ENCODE measurements at regions not wholly inside any gene's neighbourhood (a gene's known extent, or its start where the extent isn't known, plus 50 kb on each side); places are given as distances from the start of the nearest gene placed in this dataset.

GRCh38 chr13:60794751-60795150, 397.7 kb downstream of the TDRD3 start:
- Histone ChIP-seq H2AFZ (ENCODE audit: low read length) (no peak overlapping the region), H4K8ac (ENCODE audit: extremely low read depth, insufficient read depth, low read length) (no peak overlapping the region), H4K20me1 (replicated peaks in 1 of 2; ENCODE audit: control insufficient read depth in 1 of 2, insufficient read depth in 2 of 2, low read length in 2 of 2) (no peaks in the 10 kb centered on the region), H3K18ac (ENCODE audit: extremely low read depth, low read length) (no peak overlapping the region), H2BK12ac (ENCODE audit: low read depth, low read length) (no peak overlapping the region), H2BK120ac (replicated peaks; ENCODE audit: low read depth, low read length) (no peak overlapping the region), H4K5ac (ENCODE audit: insufficient read length, low read depth, low read length) (no peak overlapping the region), H3K9ac (replicated peaks in 1 of 4; ENCODE audit: extremely low read depth in 1 of 4, low read depth in 3 of 4, low read length in 3 of 4) (no peak overlapping the region), H3K79me2 (ENCODE audit: control insufficient read depth in 1 of 2, insufficient read depth in 2 of 2, low read length in 2 of 2) (no peaks in the 10 kb centered on the region), H3K4me2 (ENCODE audit: insufficient read depth in 1 of 2, low read depth in 2 of 2, low read length in 2 of 2) (no peak overlapping the region), H2BK5ac (ENCODE audit: low read depth, low read length) (no peak overlapping the region), H3K4ac (replicated peaks; ENCODE audit: insufficient read length, low read depth, low read length) (no peak overlapping the region), H3K4me3 (ENCODE audit: extremely low read depth in 1 of 4, insufficient read depth in 2 of 4, low read depth in 3 of 4, low read length in 4 of 4) (no peak overlapping the region), H3K27ac (ENCODE audit: low read depth, low read length) (no peak overlapping the region), H3K36me3 (ENCODE audit: control insufficient read depth in 2 of 4, insufficient read depth in 4 of 4, low read length in 3 of 4) (no peaks in the 10 kb centered on the region), H3K79me1 (ENCODE audit: low read depth, low read length) (no peaks in the 10 kb centered on the region), H3K9me3 (ENCODE audit: insufficient read depth in 2 of 2, low read depth in 1 of 2, low read length in 1 of 2) (no peaks in the 10 kb centered on the region), H3K23me2 (ENCODE audit: low read depth, low read length) (no peaks in the 10 kb centered on the region), H3K14ac (ENCODE audit: insufficient read length) (no peak overlapping the region), H3K27me3 (replicated peaks in 1 of 4; ENCODE audit: control insufficient read depth in 3 of 4, extremely low read depth in 1 of 4, insufficient read depth in 3 of 4, low read length in 3 of 4) (no peaks in the 10 kb centered on the region), H3K23ac (ENCODE audit: insufficient read length) (no peak overlapping the region), H2BK20ac (ENCODE audit: low read length) (no peak overlapping the region), H4K91ac (replicated peaks; ENCODE audit: insufficient read length, low read length) (no peak overlapping the region), H2BK15ac (ENCODE audit: low read length) (no peak overlapping the region), H2AK5ac (ENCODE audit: low read depth, low read length) (no peak overlapping the region), H3K56ac (replicated peaks; ENCODE audit: insufficient read length, low read depth, low read length) (no peak overlapping the region), H3K4me1 (replicated peaks in 1 of 4; ENCODE audit: control insufficient read depth in 3 of 4, insufficient read depth in 4 of 4, low read length in 3 of 4) (peaks cover 0 to 3% (median 0%) of the 10 kb centered on the region in 4 experiments; a peak in 1 of 7 replicates)
- FAIRE-seq (no peak), DNase-seq (ENCODE audit: low read depth in 1 of 2, low spot score in 2 of 2) (no peak)
- 76% methylated on average over 4 of the region's 4 CpGs; no CpG with 5 or more reads in 1 of the 2 experiments for WGBS, 2 experiments (ENCODE audit: extremely low coverage in 1 of 2, insufficient coverage in 1 of 2, insufficient read length in 1 of 2, insufficient replicate concordance in 2 of 2, low coverage in 1 of 2, low lambda C conversion rate in 2 of 2, missing lambda C conversion rate in 1 of 2)
- TF ChIP-seq FOSL1 (IDR thresholded peaks at IDR 0.05; ENCODE audit: insufficient read depth, low read depth, low read length), result no peak
- TF ChIP-seq POLR2AphosphoS5 (IDR thresholded peaks at IDR 0.05; ENCODE audit: low read depth, low read length), result no peak
- TF ChIP-seq RNF2 (IDR thresholded peaks at IDR 0.05; ENCODE audit: borderline replicate concordance, low read depth, low read length, missing control alignments, poor library complexity, severe bottlenecking), result no peak
- TF ChIP-seq TAF1 (IDR thresholded peaks at IDR 0.05; ENCODE audit: low read depth, low read length), result no peak
- no peak for TF ChIP-seq SIN3A (conservative IDR thresholded peaks at IDR 0.05 in 1 of 2, IDR thresholded peaks at IDR 0.05 in 1 of 2; ENCODE audit: low read depth in 1 of 2, low read length in 2 of 2)
- TF ChIP-seq SUZ12 (IDR thresholded peaks at IDR 0.05; ENCODE audit: low read length), result no peak
- TF ChIP-seq PHF8 (conservative IDR thresholded peaks at IDR 0.05; ENCODE audit: low read depth, low read length), result no peak
- no peak for TF ChIP-seq JUN (IDR thresholded peaks at IDR 0.05; ENCODE audit: low read depth, low read length)
- CTCF ChIA-PET (ENCODE audit: partially characterized antibody), result interaction anchor here (1.1 kb wide), 1 partner anchor 18 kb away, joined by 3 read pairs; no protein-coding TSS in a partner anchor
- POLR2A ChIA-PET (ENCODE audit: partially characterized antibody), result no interaction called here
